CD4-positive, alpha-beta T cell treated with Interleukin-6 at 100 ng/mL for 8 hours (primary cell): ENCODE measurements at regions not wholly inside any gene's neighbourhood (a gene's known extent, or its start where the extent isn't known, plus 50 kb on each side); places are given as distances from the start of the nearest gene placed in this dataset.
"Not testable (repeated sequence)": the region's sequence is repeated elsewhere in the genome, so short reads cannot be mapped to it uniquely, and the experiment has no call there.

Experiments used
- DNase-seq: peaks from one replicate; pipeline ENCODE4 v3.0.0-alpha.2; 2020; ENCODE audit warnings: mixed read lengths, low spot score

DNA sequence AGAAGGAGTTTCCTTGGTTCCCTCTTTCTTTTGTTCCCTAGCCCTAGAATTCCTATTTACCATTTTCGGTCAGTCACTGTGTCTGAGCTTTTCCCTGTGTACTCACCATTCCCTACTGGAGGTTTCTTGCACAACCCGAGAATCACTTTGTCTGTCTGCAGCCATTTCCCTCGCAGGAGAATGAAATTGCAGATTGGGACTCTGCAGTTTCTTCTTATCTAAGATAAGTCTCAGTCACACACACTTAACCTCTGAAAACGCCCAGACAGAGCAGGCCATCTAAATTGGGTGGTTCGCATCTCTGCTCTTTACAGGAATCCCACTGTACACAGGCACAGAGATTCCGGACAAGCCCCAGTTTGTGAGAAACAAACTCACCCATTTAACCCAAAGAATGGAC, 58.6 kb upstream of the CNTNAP2 start:
- no peak for DNase-seq

DNA sequence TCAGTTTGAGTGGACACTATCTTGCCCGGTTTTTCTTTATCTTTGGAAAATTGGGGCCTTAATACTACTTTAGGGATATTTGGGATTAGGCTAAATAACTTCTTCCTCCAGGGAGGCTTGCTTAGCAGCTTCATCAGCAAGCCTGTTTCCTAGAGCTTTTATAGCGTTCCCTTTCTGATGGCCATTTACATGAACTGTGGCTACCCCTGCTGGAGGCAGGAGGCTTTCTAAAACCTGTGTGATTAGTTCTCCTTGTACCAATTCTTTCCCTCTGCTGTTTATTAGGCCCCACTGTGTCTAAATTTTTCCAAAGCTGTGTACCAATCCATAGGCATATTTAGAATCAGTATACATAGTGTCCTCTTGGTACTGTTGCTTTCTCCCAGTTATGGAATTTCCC, 61.7 kb upstream of the CNTNAP2 start:
- DNase-seq: no peak

DNA sequence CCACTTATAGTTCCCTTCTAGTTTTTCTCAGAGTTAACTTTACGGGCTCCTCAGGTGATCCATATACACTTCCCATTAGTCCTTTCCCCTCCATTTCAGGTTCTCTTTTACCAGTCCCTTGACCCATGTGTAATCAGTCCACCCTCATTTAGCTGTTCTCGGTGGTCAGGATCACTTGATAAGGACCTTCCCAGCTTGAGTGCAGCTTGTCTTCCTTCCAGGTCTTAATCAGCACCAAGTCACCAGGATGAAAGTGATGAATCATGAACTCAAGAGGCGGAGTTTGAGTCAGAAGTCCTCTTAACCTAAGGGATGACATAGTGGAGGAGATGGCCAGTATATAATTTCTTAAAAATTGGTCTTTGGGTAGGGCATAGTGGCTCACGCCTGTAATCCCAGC, 63.1 kb upstream of the CNTNAP2 start:
- no peak for DNase-seq

GRCh38 chr7:146043310-146043709, 73.3 kb upstream of the CNTNAP2 start:
- not testable (repeated sequence) for DNase-seq

DNA sequence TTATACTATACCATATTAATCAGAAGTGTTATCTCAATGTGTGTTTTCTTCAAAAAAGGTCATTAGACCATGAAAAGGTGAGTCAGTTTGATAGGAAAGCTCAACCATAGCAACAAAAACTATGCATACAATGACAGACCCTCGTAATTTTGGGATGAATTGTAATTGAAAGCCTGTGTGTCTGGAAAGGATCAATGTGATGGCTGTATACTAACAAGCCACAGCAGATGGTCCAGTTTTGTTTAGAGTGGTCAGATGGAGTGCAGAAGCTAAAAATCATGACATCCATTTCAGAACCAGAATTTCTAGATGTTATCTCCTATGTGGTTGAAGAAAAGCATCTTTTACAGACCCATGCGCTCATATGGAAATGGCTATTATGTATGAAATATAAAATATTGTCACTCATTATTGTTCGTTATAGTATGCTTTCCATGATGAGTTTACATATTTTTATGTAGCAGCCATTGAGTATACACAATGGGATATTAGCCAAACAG, 88.3 kb upstream of the CNTNAP2 start:
- no peak for DNase-seq

- DNase-seq: no peak
Observed at GRCh38 chr7:146027243-146027642, 89.4 kb upstream of the CNTNAP2 start.

- no peak for DNase-seq
Observed at GRCh38 chr7:146022776-146023175, 93.8 kb upstream of the CNTNAP2 start.

DNA sequence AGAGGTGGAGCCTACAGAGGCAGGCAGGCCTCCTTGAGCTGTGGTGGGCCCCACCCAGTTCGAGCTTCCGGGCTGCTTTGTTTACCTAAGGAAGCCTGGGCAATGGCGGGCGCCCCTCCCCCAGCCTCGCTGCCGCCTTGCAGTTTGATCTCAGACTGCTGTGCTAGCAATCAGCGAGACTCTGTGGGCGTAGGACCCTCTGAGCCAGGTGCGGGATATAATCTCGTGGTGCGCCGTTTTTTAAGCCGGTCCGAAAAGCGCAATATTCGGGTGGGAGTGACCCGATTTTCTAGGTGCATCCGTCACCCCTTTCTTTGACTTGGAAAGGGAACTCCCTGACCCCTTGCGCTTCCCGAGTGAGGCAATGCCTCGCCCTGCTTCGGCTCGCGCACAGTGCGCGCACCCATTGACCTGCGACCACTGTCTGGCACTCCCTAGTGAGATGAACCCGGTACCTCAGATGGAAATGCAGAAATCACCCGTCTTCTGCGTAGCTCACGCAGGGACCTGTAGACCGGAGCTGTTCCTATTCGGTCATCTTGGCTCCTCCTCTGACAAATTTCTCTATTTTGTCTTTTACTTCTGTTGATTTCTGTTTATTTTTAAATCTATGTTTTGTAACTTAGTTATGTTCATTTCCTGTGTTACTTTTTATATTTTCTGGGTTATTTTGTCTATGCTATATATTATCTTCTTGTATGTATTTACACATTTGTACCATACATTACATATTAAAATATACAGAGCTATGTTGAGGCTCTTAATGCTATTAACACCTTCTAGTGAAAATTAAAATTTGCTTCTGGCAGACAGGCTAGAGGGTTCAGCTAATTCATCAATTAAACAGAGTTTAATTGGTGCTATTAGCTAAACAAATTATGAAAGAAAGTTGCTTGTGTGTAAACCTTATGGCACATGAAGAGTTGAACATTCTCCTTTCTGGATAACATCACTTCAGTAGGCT, 97.3 kb upstream of the CNTNAP2 start:
- DNase-seq: not testable (repeated sequence)

DNA sequence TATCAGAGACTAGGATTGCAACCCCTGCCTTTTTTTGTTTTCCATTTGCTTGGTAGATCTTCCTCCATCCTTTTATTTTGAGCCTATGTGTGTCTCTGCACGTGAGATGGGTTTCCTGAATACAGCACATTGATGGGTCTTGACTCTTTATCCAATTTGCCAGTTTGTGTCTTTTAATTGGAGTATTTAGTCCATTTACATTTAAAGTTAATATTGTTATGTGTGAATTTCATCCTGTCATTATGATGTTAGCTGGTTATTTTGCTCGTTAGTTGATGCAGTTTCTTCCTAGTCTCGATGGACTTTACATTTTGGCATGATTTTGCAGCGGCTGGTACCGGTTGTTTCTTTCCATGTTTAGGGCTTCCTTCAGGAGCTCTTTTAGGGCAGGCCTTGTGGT, 99.2 kb upstream of the CNTNAP2 start:
- DNase-seq: not testable (repeated sequence)

GRCh38 chr7:146014154-146014553, 102.4 kb upstream of the CNTNAP2 start:
- DNase-seq: not testable (repeated sequence)

GRCh38 chr7:146008293-146008692, 108.3 kb upstream of the CNTNAP2 start:
- DNase-seq: no peak

DNA sequence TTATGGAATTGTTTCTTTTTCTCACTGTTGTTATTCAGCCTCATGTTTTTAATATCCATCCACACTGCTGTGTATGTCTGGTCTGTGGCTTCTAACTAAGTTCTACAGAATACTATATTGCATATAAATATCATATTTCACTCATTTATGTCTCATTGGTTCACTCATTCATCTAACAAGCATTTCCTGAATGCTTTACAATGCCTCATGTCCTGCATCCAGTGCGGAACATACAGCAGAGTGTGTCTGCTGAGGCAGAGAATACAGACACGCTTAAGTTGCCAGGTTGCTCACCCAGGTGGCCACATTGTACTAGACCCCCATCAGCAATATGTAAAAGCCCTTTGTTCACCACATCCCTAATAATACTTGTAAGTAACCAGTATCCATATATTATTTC, 111.8 kb upstream of the CNTNAP2 start:
- DNase-seq: no peak

- no peak for DNase-seq
Observed at GRCh38 chr7:146002431-146003078, 114.0 kb upstream of the CNTNAP2 start.

- DNase-seq: no peak
Observed at GRCh38 chr7:146002008-146002407, 114.6 kb upstream of the CNTNAP2 start.

- DNase-seq: no peak
Observed at GRCh38 chr7:146000882-146001281, 115.7 kb upstream of the CNTNAP2 start.

- no peak for DNase-seq
Observed at GRCh38 chr7:145989469-145989868, 127.1 kb upstream of the CNTNAP2 start.

DNA sequence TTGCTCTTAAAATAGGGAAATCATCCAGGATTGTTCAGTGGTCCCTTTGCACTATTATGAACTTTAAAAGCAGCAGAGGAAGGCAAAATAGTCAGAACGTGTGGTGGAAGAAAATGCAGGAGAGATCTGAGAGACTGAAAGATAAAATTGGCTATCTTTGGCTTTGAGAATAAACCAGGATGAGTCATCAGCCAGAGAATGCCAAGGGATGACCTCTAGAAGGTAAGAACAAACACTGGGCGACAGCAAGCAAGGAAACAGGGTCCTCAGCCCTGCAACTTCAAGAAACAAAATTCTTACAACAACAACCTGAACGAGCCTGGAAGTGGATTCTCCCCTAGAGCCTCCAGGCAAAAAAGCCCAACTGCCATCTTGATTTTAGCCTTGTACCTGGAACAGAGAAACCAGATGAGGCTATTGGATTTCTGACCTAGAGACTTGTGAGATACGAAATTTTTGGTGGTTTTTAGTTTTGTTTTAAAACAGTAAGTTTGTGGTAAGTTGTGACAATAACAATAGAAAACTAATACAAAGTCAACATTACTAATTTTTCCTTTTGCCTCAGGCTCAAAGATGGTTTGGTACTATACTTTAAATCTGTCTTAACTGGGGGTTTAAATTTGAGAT, 130.2 kb upstream of the CNTNAP2 start:
- DNase-seq: no peak

- no peak for DNase-seq
Observed at GRCh38 chr7:145978769-145979168, 137.8 kb upstream of the CNTNAP2 start.

DNA sequence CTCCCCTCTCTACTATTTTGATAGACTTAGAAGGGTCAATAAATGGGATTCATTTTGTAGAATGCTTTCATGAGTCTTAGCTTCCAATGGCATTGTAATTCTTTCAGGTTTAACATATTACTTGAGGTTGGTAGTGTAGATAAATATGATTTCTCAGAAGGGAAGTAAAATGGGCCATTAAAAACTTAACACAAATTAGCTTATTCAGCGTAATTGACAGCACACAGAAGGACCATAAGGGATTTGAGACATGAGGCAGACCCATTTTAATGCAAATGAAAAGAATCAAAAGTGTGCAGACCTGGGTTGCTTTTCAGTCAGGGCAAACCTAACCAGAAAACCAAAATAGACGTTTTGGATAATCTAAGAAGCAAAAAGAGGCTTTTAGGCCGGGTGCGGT, 156.6 kb upstream of the CNTNAP2 start:
- DNase-seq: no peak

DNA sequence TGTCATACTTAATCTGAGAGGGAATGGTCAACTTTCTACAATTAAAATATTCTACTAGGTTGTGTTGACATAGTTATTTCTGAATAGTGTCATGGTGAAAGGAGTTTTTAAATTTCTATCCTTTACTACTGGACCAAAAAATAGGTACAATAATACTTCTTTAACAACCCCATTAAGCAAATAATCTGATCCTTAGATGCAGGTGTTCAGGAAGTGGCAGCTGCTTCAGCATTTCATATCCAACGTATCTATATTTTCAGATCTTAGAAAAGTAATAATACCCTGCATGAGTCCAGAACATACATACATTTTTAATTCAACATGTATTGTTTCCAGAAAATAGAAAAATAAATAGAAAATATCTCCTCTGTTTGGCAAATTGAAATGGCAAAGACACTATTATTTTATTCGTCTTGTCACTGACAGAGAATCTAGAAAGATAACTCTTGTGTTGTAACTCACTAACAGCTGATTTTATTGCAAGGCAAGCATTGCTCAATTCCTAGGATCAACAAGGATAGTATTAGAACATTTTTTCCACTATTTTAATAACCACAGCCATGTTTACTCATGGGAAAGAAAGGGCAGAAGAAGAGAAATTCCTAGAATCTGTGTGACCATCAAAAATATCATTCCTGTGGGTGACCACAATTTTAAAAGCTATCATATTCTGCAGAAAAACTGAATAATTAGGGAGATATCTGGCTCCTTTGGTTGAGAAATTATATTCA, 159.3 kb upstream of the CNTNAP2 start:
- no peak for DNase-seq

DNA sequence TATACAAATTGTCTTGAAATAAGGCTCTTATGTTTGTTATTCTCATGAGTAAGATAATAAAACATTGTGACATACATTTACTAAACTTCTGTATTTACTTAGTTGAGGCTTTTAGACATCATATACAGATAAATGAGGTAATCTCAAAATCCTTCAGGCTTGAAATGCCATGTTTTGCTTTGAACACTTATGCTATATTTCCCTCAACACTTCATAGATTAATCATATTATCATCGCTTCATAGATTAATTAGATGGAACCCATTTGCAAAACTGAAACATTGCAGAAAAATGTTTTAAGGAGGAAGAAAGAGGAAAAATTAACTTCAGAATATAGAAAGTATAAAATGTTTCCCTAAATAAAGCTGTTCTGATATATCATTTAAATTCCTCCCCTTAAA, 165.0 kb upstream of the CNTNAP2 start:
- no peak for DNase-seq

- no peak for DNase-seq
Observed at GRCh38 chr7:145928937-145929336, 187.7 kb upstream of the CNTNAP2 start.
